GM12878 (cell line): ENCODE measurements at regions not wholly inside any gene's neighbourhood (a gene's known extent, or its start where the extent isn't known, plus 50 kb on each side); places are given as distances from the start of the nearest gene placed in this dataset.

Experiments used
- ATF7 ChIP-seq: fragments of 450-650 bp; IDR thresholded peaks from 2 replicates; pipeline ENCODE4 v1.6.1; 2016; ENCODE audit warnings: low read depth, mild to moderate bottlenecking
- BHLHE40 ChIP-seq, 2 experiments: fragments of 450-650 bp in 1 of 2; IDR thresholded peaks; 2 replicates each; pipeline ENCODE4 v1.6.1; 2011 to 2017; ENCODE audit warnings: low read depth in 2 of 2, borderline replicate concordance in 1 of 2, improper control_type of control experiment in 1 of 2, low read length in 1 of 2, mild to moderate bottlenecking in 1 of 2
- CTCF ChIP-seq, 3 experiments: IDR thresholded peaks in 2 of 3; conservative IDR thresholded peaks in 1 of 3; 2 replicates each; pipeline ENCODE4 v1.5.1; 2011; ENCODE audit warnings: low read depth in 3 of 3, low read length in 3 of 3, mild to moderate bottlenecking in 3 of 3, control low read depth in 2 of 3, moderate library complexity in 2 of 3, inconsistent platforms in 1 of 3, mixed read lengths in 1 of 3; ENCODE audit not compliant: control insufficient read depth in 2 of 3, insufficient read depth in 1 of 3; ENCODE audit errors: extremely low read depth in 1 of 3
- EZH2 ChIP-seq: IDR thresholded peaks from 2 replicates; pipeline ENCODE4 v1.6.1; 2012; ENCODE audit warnings: low read depth, mild to moderate bottlenecking, control low read depth, inconsistent platforms, low read length, borderline replicate concordance; ENCODE audit not compliant: control insufficient read depth
- HDAC6 ChIP-seq: fragments of 200-600 bp; sonication (generic); IDR thresholded peaks from one replicate; pipeline ENCODE4 v1.8.0; 2017; ENCODE audit warnings: antibody characterized with exemption; ENCODE audit not compliant: unreplicated experiment
- HDGF ChIP-seq: fragments of 450-650 bp; IDR thresholded peaks from 2 replicates; pipeline ENCODE4 v1.6.1; 2016; ENCODE audit warnings: antibody characterized with exemption
- NFIC ChIP-seq: IDR thresholded peaks from 2 replicates; pipeline ENCODE4 v1.6.1; 2012; ENCODE audit warnings: low read depth, mild to moderate bottlenecking, inconsistent platforms, low read length, moderate library complexity
- POLR2A ChIP-seq: IDR thresholded peaks from 2 replicates; pipeline ENCODE4 v1.6.1; 2011; ENCODE audit warnings: low read depth, mild to moderate bottlenecking, low read length
- SMARCA5 ChIP-seq: fragments of 450-650 bp; IDR thresholded peaks from 2 replicates; pipeline ENCODE4 v1.6.1; 2017; ENCODE audit warnings: mild to moderate bottlenecking
- ZNF24 ChIP-seq: fragments of 450-650 bp; IDR thresholded peaks from 2 replicates; pipeline ENCODE4 v1.6.1; 2017; ENCODE audit warnings: antibody characterized with exemption, mild to moderate bottlenecking

GRCh38 chr1:209116705-209117104, 466.8 kb upstream of the CAMK1G start:
- TF ChIP-seq EZH2 (no peak), ATF7 (no peak), HDGF (no peak), SMARCA5 (no peak), HDAC6 (no peak), ZNF24 (no peak), BHLHE40 (IDR thresholded peaks at IDR 0.05; ENCODE audit: borderline replicate concordance in 1 of 2, low read depth in 2 of 2, low read length in 1 of 2) (no peak), POLR2A (no peak), CTCF (IDR thresholded peaks at IDR 0.05 in 2 of 3, conservative IDR thresholded peaks at IDR 0.05 in 1 of 3; ENCODE audit: control insufficient read depth in 2 of 3, extremely low read depth in 1 of 3, insufficient read depth in 1 of 3, low read depth in 3 of 3, low read length in 3 of 3) (no peak), NFIC (no peak)
